ENCODE measurements at regions not wholly inside any gene's neighbourhood (a gene's known extent, or its start where the extent isn't known, plus 50 kb on each side); places are given as distances from the start of the nearest gene placed in this dataset.

- TF ChIP-seq EZH2 (IDR thresholded peaks at IDR 0.05; ENCODE audit: insufficient read depth, poor library complexity, severe bottlenecking) (no peak), EZH2phosphoT487 (IDR thresholded peaks at IDR 0.05; ENCODE audit: insufficient read depth, low read depth) (no peak)
Observed at GRCh38 chr14:82854131-82854530, 1320.5 kb upstream of the SEL1L start.
